ENCODE measurements at regions not wholly inside any gene's neighbourhood (a gene's known extent, or its start where the extent isn't known, plus 50 kb on each side); places are given as distances from the start of the nearest gene placed in this dataset.

DNA sequence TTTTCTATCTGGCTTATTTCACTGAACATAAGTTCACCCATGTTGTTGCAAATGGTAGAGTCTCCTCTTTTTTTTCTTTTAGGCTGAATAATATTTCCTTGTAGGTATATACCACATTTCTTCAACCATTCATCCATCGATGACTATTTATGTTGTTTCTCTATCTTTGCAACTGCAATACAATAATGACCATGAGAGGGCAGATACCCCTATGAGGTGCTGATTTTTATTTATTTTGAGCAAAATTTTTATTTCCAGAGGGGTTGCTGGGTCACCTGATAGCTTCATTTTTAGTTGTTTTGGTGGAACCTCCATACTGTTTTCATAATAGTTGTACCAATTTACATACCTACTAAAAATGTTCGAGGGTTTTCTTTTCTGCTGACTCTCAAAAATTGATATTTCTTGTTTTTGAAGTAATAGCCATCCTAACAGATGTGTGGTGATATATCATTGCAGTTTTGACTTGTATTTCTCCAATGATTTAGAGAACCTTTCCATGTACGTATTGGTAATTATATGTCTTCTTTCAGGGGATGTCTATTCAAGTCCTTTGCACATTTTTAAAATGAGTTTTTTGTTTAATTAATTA lies 1697.0 kb downstream of the PCDH7 start:
- Histone ChIP-seq H2AFZ (ENCODE audit: low read length) (no peak overlapping the region), H3K4me3 (ENCODE audit: low read depth, low read length, poor library complexity, severe bottlenecking) (no peak overlapping the region), H3K4me2 (ENCODE audit: low read length) (no peak overlapping the region), H3K27ac (ENCODE audit: low read depth, low read length, poor library complexity, severe bottlenecking) (no peak overlapping the region), H3K36me3 (ENCODE audit: insufficient read depth, low read length) (no peaks in the 10 kb centered on the region), H3K9ac (ENCODE audit: low read length) (no peak overlapping the region), H3F3A (ENCODE audit: insufficient read depth, low read length) (no peaks in the 10 kb centered on the region), H3K9me2 (ENCODE audit: low read depth, low read length) (no peaks in the 10 kb centered on the region), H3K4me1 (ENCODE audit: insufficient read depth, low read length, severe bottlenecking) (no peaks in the 10 kb centered on the region), H4K20me1 (ENCODE audit: insufficient read depth, low read length) (no peaks in the 10 kb centered on the region), H3K79me2 (ENCODE audit: insufficient read depth, low read length) (no peaks in the 10 kb centered on the region), H3K27me3 (ENCODE audit: insufficient read depth, low read length) (no peaks in the 10 kb centered on the region), H3K9me3 (ENCODE audit: low read length) (no peaks in the 10 kb centered on the region)
- no peak for TF ChIP-seq EZH2 (IDR thresholded peaks at IDR 0.05; ENCODE audit: borderline replicate concordance, low read length)
- TF ChIP-seq, protein P1, sequence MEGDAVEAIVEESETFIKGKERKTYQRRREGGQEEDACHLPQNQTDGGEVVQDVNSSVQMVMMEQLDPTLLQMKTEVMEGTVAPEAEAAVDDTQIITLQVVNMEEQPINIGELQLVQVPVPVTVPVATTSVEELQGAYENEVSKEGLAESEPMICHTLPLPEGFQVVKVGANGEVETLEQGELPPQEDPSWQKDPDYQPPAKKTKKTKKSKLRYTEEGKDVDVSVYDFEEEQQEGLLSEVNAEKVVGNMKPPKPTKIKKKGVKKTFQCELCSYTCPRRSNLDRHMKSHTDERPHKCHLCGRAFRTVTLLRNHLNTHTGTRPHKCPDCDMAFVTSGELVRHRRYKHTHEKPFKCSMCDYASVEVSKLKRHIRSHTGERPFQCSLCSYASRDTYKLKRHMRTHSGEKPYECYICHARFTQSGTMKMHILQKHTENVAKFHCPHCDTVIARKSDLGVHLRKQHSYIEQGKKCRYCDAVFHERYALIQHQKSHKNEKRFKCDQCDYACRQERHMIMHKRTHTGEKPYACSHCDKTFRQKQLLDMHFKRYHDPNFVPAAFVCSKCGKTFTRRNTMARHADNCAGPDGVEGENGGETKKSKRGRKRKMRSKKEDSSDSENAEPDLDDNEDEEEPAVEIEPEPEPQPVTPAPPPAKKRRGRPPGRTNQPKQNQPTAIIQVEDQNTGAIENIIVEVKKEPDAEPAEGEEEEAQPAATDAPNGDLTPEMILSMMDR (IDR thresholded peaks at IDR 0.05; ENCODE audit: low read length) = no peak; the same call in 1 of the 2 replicates

DNA sequence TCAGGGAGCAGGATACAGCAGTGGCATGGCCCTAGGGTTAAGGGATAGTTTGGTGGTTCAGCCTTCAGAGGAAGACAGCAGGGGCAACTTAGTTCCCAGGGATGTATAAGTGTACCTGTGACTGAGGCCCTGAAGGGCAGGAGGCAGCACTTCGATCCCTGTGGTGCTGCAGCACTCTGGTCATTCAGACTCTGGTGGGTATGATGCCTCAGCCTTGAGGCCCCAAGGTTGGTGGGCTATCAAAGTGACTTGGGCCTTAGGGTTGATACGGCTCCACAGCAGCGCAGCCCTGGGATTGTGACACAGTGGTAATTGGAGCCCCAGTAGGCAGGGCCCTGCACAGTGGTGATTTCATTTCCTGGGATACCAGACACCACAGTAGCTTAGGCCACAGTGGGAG lies 1703.1 kb downstream of the PCDH7 start:
- Histone ChIP-seq H3K9me3 (ENCODE audit: low read length) (no peaks in the 10 kb centered on the region), H3K79me2 (ENCODE audit: insufficient read depth, low read length) (no peaks in the 10 kb centered on the region), H3K4me3 (ENCODE audit: low read depth, low read length, poor library complexity, severe bottlenecking) (no peak overlapping the region), H3K27me3 (ENCODE audit: insufficient read depth, low read length) (no peaks in the 10 kb centered on the region), H2AFZ (ENCODE audit: low read length) (no peak overlapping the region), H4K20me1 (ENCODE audit: insufficient read depth, low read length) (no peaks in the 10 kb centered on the region), H3K27ac (ENCODE audit: low read depth, low read length, poor library complexity, severe bottlenecking) (no peak overlapping the region), H3K9me2 (ENCODE audit: low read depth, low read length) (no peaks in the 10 kb centered on the region), H3K4me2 (ENCODE audit: low read length) (no peak overlapping the region), H3F3A (ENCODE audit: insufficient read depth, low read length) (no peaks in the 10 kb centered on the region), H3K9ac (ENCODE audit: low read length) (no peak overlapping the region), H3K36me3 (ENCODE audit: insufficient read depth, low read length) (no peaks in the 10 kb centered on the region), H3K4me1 (ENCODE audit: insufficient read depth, low read length, severe bottlenecking) (no peaks in the 10 kb centered on the region)
- TF ChIP-seq EZH2 (IDR thresholded peaks at IDR 0.05; ENCODE audit: borderline replicate concordance, low read length) = no peak
- TF ChIP-seq, protein P1 (IDR thresholded peaks at IDR 0.05; ENCODE audit: low read length) = no peak

DNA sequence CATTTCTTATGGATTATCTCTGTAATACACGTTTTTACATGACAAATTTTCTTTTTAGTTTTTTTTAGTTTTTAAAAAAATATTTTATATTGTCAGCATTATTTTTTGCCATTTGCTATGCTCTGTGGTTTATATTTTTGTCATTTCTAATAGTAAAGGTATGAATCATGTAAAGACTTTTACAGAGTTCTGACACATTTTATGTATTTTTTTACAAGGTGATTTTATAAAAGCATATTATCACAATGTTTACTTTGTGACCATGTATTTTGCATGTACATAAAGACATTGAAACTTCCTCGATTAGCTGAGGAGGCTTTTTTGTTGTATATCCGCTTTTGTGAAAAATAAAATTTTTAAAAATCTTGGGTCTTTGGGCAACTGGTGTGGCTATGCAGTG lies 1705.1 kb downstream of the PCDH7 start:
- H3K4me1 ChIP-seq (ENCODE audit: insufficient read depth, low read length, severe bottlenecking) = no peaks in the 10 kb centered on the region
- no peak overlapping the region for H3K4me3 ChIP-seq (ENCODE audit: low read depth, low read length, poor library complexity, severe bottlenecking)
- no peaks in the 10 kb centered on the region for H3K9me2 ChIP-seq (ENCODE audit: low read depth, low read length)
- no peaks in the 10 kb centered on the region for H3F3A ChIP-seq (ENCODE audit: insufficient read depth, low read length)
- no peak for TF ChIP-seq EZH2 (IDR thresholded peaks at IDR 0.05; ENCODE audit: borderline replicate concordance, low read length)
- TF ChIP-seq, protein P1 (IDR thresholded peaks at IDR 0.05; ENCODE audit: low read length) = no peak
- H3K79me2 ChIP-seq (ENCODE audit: insufficient read depth, low read length) = no peaks in the 10 kb centered on the region
- no peaks in the 10 kb centered on the region for H4K20me1 ChIP-seq (ENCODE audit: insufficient read depth, low read length)
- H3K27me3 ChIP-seq (ENCODE audit: insufficient read depth, low read length) = no peaks in the 10 kb centered on the region
- no peak overlapping the region for H3K27ac ChIP-seq (ENCODE audit: low read depth, low read length, poor library complexity, severe bottlenecking)
- no peak overlapping the region for H2AFZ ChIP-seq (ENCODE audit: low read length)
- no peaks in the 10 kb centered on the region for H3K9me3 ChIP-seq (ENCODE audit: low read length)
- no peaks in the 10 kb centered on the region for H3K36me3 ChIP-seq (ENCODE audit: insufficient read depth, low read length)
- H3K9ac ChIP-seq (ENCODE audit: low read length) = no peak overlapping the region
- H3K4me2 ChIP-seq (ENCODE audit: low read length) = no peak overlapping the region

All from OCI-LY1 (cell line).